Mammary epithelial cell (primary cell): ENCODE measurements at regions not wholly inside any gene's neighbourhood (a gene's known extent, or its start where the extent isn't known, plus 50 kb on each side); places are given as distances from the start of the nearest gene placed in this dataset.

ENCODE experiments used
- EZH2 ChIP-seq: IDR thresholded peaks from 2 replicates; pipeline ENCODE4 v1.6.1; 2012; ENCODE audit warnings: low read length, inconsistent platforms, borderline replicate concordance
- TF ChIP-seq, protein P1 (sequence below), 2 donors: IDR thresholded peaks in 1 of 2; conservative IDR thresholded peaks in 1 of 2; 2 replicates each; pipeline ENCODE4 v1.5.1; 2011 to 2012; ENCODE audit warnings: inconsistent platforms in 2 of 2, low read length in 2 of 2, mild to moderate bottlenecking in 2 of 2, control low read depth in 1 of 2, low read depth in 1 of 2; ENCODE audit not compliant: insufficient read depth in 1 of 2; ENCODE audit errors: extremely low read depth in 1 of 2

DNA sequence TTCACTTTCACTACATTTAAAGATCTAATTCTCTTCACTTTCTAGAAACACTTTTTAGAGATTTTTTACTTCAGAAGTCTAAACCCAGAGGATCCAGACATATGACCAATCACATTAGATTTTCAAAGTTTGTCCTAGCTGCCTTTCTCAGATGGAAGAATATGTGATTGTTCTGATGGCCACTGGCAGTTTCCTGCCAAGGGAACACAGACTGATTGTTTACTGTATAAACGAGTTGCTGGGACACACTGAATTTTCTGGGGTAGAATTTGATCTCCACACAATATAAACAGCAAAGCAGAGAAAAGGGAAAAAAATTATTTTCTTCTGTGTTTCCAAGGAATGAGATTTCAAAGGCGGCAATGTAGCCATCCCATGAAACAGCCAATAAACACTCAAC is 480.0 kb downstream of the TOX3 start:
- TF ChIP-seq, protein P1, sequence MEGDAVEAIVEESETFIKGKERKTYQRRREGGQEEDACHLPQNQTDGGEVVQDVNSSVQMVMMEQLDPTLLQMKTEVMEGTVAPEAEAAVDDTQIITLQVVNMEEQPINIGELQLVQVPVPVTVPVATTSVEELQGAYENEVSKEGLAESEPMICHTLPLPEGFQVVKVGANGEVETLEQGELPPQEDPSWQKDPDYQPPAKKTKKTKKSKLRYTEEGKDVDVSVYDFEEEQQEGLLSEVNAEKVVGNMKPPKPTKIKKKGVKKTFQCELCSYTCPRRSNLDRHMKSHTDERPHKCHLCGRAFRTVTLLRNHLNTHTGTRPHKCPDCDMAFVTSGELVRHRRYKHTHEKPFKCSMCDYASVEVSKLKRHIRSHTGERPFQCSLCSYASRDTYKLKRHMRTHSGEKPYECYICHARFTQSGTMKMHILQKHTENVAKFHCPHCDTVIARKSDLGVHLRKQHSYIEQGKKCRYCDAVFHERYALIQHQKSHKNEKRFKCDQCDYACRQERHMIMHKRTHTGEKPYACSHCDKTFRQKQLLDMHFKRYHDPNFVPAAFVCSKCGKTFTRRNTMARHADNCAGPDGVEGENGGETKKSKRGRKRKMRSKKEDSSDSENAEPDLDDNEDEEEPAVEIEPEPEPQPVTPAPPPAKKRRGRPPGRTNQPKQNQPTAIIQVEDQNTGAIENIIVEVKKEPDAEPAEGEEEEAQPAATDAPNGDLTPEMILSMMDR (conservative IDR thresholded peaks at IDR 0.05 in 1 of 2, IDR thresholded peaks at IDR 0.05 in 1 of 2; ENCODE audit: extremely low read depth in 1 of 2, insufficient read depth in 1 of 2, low read depth in 1 of 2, low read length in 2 of 2) = no peak
- TF ChIP-seq EZH2 = no peak
